IPS-NIHi7 (cell line): ENCODE measurements at regions not wholly inside any gene's neighbourhood (a gene's known extent, or its start where the extent isn't known, plus 50 kb on each side); places are given as distances from the start of the nearest gene placed in this dataset.

Experiments
- DNase-seq: peaks from one replicate; pipeline ENCODE4 v3.0.0; 2012; ENCODE audit warnings: mixed read lengths; ENCODE audit errors: extremely low spot score

- no peak for DNase-seq
These were observed 231.9 kb upstream of the CTSO start for GRCh38 chr4:156185514-156186055.

GRCh38 chr4:156182269-156182668 lies 228.6 kb upstream of the CTSO start:
- no peak for DNase-seq

- DNase-seq: no peak
These were observed 224.3 kb upstream of the CTSO start for GRCh38 chr4:156177941-156178340.

- no peak for DNase-seq
These were observed 223.2 kb upstream of the CTSO start for GRCh38 chr4:156176896-156177295.

- no peak for DNase-seq
These were observed 220.3 kb upstream of the CTSO start for GRCh38 chr4:156173937-156174336.

GRCh38 chr4:156173486-156173885 lies 219.8 kb upstream of the CTSO start:
- no peak for DNase-seq

GRCh38 chr4:156169861-156170260 lies 216.2 kb upstream of the CTSO start:
- DNase-seq: peak; percentile 11

- DNase-seq: peak; percentile 51
These were observed 215.3 kb upstream of the CTSO start for GRCh38 chr4:156169011-156169410.

GRCh38 chr4:156168288-156168687 lies 214.6 kb upstream of the CTSO start:
- no peak for DNase-seq

GRCh38 chr4:156158747-156159146 lies 205.1 kb upstream of the CTSO start:
- DNase-seq: no peak

- DNase-seq: no peak
These were observed 201.3 kb upstream of the CTSO start for GRCh38 chr4:156154978-156155377.

- no peak for DNase-seq
These were observed 192.9 kb upstream of the CTSO start for GRCh38 chr4:156146571-156146970.

GRCh38 chr4:156144961-156145360 lies 191.3 kb upstream of the CTSO start:
- DNase-seq: no peak

GRCh38 chr4:156138781-156139280 lies 185.2 kb upstream of the CTSO start:
- DNase-seq: no peak

- no peak for DNase-seq
These were observed 184.2 kb upstream of the CTSO start for GRCh38 chr4:156137679-156138473.

GRCh38 chr4:156132196-156132595 lies 178.5 kb upstream of the CTSO start:
- DNase-seq: no peak

GRCh38 chr4:156128616-156129015 lies 174.9 kb upstream of the CTSO start:
- DNase-seq: no peak

- no peak for DNase-seq
These were observed 165.0 kb upstream of the CTSO start for GRCh38 chr4:156118507-156119220.

- DNase-seq: no peak
These were observed 164.1 kb upstream of the CTSO start for GRCh38 chr4:156117743-156118142.

- no peak for DNase-seq
These were observed 163.3 kb upstream of the CTSO start for GRCh38 chr4:156116991-156117390.

- no peak for DNase-seq
These were observed 159.6 kb upstream of the CTSO start for GRCh38 chr4:156113138-156113765.

GRCh38 chr4:156111686-156112085 lies 158.0 kb upstream of the CTSO start:
- no peak for DNase-seq
